Prostate gland (tissue), 2 donors: ENCODE measurements at regions not wholly inside any gene's neighbourhood (a gene's known extent, or its start where the extent isn't known, plus 50 kb on each side); places are given as distances from the start of the nearest gene placed in this dataset.

Experiments
- DNase-seq: peaks from one replicate; pipeline ENCODE4 v3.0.0-alpha.2; 2019; ENCODE audit warnings: low spot score
- H3K27ac ChIP-seq, 2 donors: fragments of 200-600 bp; sonication (generic); 2 replicates each; pipeline ENCODE4 v1.5.1; 2017 to 2019
- H3K27me3 ChIP-seq: fragments of 200-600 bp; sonication (generic); replicated peaks from 2 replicates; pipeline ENCODE4 v1.5.1; 2019; ENCODE audit not compliant: insufficient read depth
- H3K36me3 ChIP-seq, 2 donors: fragments of 200-600 bp; sonication (generic); 1 replicate in 1 of 2; 2 replicates in 1 of 2; pipeline versions ENCODE4 v1.5.1 to v1.8.1; 2017 to 2019
- H3K4me1 ChIP-seq: fragments of 200-600 bp; sonication (generic); replicated peaks from 2 replicates; pipeline ENCODE4 v1.5.1; 2019
- H3K4me3 ChIP-seq, 2 donors: fragments of 200-600 bp; sonication (generic); 2 replicates each; pipeline ENCODE4 v1.5.1; 2017 to 2019
- H3K9me3 ChIP-seq: fragments of 200-600 bp; sonication (generic); 2 replicates; pipeline ENCODE4 v1.5.1; 2017
- POLR2A ChIP-seq: fragments of 450-650 bp; IDR thresholded peaks from one replicate; pipeline ENCODE4 v1.6.1; 2016; ENCODE audit warnings: antibody characterized with exemption, mild to moderate bottlenecking
- POLR2AphosphoS5 ChIP-seq: sonication (generic); formaldehyde crosslinking; IDR thresholded peaks from one replicate; pipeline ENCODE4 v1.6.1; 2017; ENCODE audit warnings: antibody characterized with exemption
- WGBS: methylation state at CpG from one replicate; pipeline ENCODE4 v1.1.5; 2018; 5-methylcytosine and 5-hydroxymethylcytosine counted together
- intact Hi-C: fragments of 100-400 bp; cut with DNase I; formaldehyde crosslinking; loops from one replicate; pipeline ENCODE4 v1.14.2; 2022
- TF ChIP-seq, protein P1 (sequence below), 4 experiments: fragments of 200-600 bp in 2 of 4; fragments of 450-650 bp in 2 of 4; sonication (generic) in 2 of 4; IDR thresholded peaks; 1 replicate in 3 of 4; 2 replicates in 1 of 4; pipeline ENCODE4 v1.5.1; 2016 to 2019; ENCODE audit warnings: antibody characterized with exemption in 4 of 4, mild to moderate bottlenecking in 2 of 4, moderate library complexity in 2 of 4

GRCh38 chr9:79857188-79857587 lies 285.4 kb downstream of the TLE4 start:
- Histone ChIP-seq H3K27me3 (no peaks in the 10 kb centered on the region), H3K27ac (no peak overlapping the region), H3K9me3 (no peaks in the 10 kb centered on the region), H3K4me1 (no peaks in the 10 kb centered on the region), H3K36me3 (no peaks in the 10 kb centered on the region), H3K4me3 (no peak overlapping the region)
- no peak for DNase-seq
- 83% methylated on average over 2 of the region's 2 CpGs for WGBS
- no peak for TF ChIP-seq POLR2A
- TF ChIP-seq POLR2AphosphoS5 = no peak
- TF ChIP-seq, protein P1, sequence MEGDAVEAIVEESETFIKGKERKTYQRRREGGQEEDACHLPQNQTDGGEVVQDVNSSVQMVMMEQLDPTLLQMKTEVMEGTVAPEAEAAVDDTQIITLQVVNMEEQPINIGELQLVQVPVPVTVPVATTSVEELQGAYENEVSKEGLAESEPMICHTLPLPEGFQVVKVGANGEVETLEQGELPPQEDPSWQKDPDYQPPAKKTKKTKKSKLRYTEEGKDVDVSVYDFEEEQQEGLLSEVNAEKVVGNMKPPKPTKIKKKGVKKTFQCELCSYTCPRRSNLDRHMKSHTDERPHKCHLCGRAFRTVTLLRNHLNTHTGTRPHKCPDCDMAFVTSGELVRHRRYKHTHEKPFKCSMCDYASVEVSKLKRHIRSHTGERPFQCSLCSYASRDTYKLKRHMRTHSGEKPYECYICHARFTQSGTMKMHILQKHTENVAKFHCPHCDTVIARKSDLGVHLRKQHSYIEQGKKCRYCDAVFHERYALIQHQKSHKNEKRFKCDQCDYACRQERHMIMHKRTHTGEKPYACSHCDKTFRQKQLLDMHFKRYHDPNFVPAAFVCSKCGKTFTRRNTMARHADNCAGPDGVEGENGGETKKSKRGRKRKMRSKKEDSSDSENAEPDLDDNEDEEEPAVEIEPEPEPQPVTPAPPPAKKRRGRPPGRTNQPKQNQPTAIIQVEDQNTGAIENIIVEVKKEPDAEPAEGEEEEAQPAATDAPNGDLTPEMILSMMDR (IDR thresholded peaks at IDR 0.05) = no peak
- intact Hi-C loops = no loop called here

DNA sequence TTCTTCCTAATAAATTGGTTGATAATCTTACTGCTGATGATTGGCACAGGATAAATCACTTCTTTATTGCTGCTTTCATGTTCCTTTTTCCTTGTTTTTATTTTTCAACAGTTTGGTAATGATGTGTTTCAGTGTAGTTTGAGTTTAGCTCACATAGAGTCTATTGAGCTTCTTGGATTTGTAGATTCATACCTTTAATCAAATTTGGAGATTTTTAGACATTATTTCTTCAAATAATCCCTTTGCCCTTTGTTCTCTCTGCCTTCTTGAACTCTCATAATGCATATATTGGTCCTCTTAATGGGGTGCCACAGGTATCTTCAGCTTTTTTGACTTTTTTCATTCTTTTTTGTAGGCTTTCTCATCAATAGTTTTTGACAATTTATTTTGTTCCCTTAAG lies 275.3 kb downstream of the TLE4 start:
- Histone ChIP-seq H3K4me3 (no peak overlapping the region), H3K4me1 (no peaks in the 10 kb centered on the region), H3K9me3 (no peaks in the 10 kb centered on the region), H3K27me3 (no peaks in the 10 kb centered on the region), H3K36me3 (no peaks in the 10 kb centered on the region), H3K27ac (no peak overlapping the region)
- no peak for TF ChIP-seq POLR2AphosphoS5
- TF ChIP-seq, protein P1 (IDR thresholded peaks at IDR 0.05) = no peak
- TF ChIP-seq POLR2A = no peak
- no peak for DNase-seq
- intact Hi-C loops = no loop called here

DNA sequence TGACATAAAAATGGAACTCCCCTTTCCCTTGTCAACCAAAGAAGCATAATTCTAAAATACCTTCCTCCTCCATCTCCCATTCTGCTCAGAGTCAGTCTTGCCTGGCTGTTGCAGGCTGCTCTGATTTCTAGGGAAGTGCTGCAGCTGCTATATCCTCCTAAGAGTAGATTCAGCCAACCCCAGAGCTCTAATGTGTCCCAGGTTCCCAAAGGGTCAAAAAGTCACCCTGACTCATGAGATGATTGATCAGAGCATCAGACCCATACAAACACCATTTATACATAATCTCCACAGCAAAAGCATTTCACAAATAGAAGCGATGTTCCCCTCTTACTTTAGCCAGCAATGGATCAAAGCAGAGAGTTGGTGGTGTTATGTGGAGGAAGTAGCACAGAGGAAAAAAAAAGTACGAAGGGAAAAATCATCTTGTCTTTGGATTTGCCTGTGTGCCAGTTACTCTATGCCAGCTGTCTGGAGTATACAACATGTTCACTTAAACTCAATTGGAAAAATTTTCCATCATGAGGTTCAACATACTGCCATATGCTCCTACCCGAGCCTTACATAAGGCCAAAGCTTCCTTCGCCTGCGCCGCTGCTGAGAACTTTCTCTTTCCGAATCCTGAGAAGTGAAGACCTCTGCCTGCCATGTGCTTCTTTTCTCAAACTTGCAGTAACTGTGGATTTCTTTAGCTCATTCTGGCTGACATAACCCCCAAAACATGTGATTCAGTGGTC lies 258.0 kb downstream of the TLE4 start:
- WGBS = 95% methylated on average over 7 of the region's 7 CpGs

DNA sequence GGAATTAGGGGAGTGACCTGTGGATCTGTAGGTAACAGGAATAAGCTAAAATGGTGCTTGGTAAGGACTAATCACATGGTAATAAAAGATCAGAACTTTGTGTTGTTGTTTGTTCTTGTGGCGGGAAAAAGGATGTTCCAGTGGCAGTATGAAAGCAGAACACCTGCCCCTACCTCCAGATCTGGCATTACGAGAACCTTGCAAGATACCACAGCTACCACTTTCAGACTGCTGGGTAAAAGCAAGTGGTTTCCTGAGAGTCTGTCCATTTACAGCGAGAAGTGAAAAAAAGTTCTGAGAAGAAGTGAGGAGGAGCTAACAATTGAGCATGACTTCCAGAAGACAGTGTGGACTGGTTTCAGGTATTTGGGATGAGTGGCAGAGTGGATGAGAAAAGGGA lies 252.5 kb downstream of the TLE4 start:
- WGBS = 98% methylated on average over 3 of the region's 3 CpGs
- DNase-seq = no peak
- TF ChIP-seq POLR2AphosphoS5 (no peak), POLR2A (no peak)
- TF ChIP-seq, protein P1 (IDR thresholded peaks at IDR 0.05) = no peak
- no peaks in the 10 kb centered on the region for H3K4me1 ChIP-seq
- intact Hi-C loops = no loop called here
- H3K9me3 ChIP-seq = no peaks in the 10 kb centered on the region
- no peak overlapping the region for H3K27ac ChIP-seq
- no peaks in the 10 kb centered on the region for H3K27me3 ChIP-seq
- no peaks in the 10 kb centered on the region for H3K36me3 ChIP-seq
- no peak overlapping the region for H3K4me3 ChIP-seq

More for the DNA sequence above, 258.0 kb downstream of the TLE4 start:
- Histone ChIP-seq H3K9me3 (no peaks in the 10 kb centered on the region), H3K36me3 (no peaks in the 10 kb centered on the region), H3K27me3 (no peaks in the 10 kb centered on the region), H3K4me3 (no peak overlapping the region), H3K4me1 (no peaks in the 10 kb centered on the region), H3K27ac (no peak overlapping the region)
- no peak for DNase-seq
- TF ChIP-seq POLR2A (no peak), POLR2AphosphoS5 (no peak)
- TF ChIP-seq, protein P1 (IDR thresholded peaks at IDR 0.05) = no peak
- intact Hi-C loops = no loop called here

- H3K4me1 ChIP-seq = no peaks in the 10 kb centered on the region
- H3K4me3 ChIP-seq = no peak overlapping the region
- no peaks in the 10 kb centered on the region for H3K27me3 ChIP-seq
- no peaks in the 10 kb centered on the region for H3K9me3 ChIP-seq
- no peak overlapping the region for H3K27ac ChIP-seq
- DNase-seq = no peak
- intact Hi-C loops = no loop called here
- H3K36me3 ChIP-seq = no peaks in the 10 kb centered on the region
- TF ChIP-seq, protein P1 (IDR thresholded peaks at IDR 0.05) = no peak
- TF ChIP-seq POLR2A (no peak), POLR2AphosphoS5 (no peak)
- 62% methylated on average over 6 of the region's 6 CpGs for WGBS
These were observed 245.8 kb downstream of the TLE4 start for GRCh38 chr9:79817438-79818004.
